ENCODE measurements at regions not wholly inside any gene's neighbourhood (a gene's known extent, or its start where the extent isn't known, plus 50 kb on each side); places are given as distances from the start of the nearest gene placed in this dataset.

DNA sequence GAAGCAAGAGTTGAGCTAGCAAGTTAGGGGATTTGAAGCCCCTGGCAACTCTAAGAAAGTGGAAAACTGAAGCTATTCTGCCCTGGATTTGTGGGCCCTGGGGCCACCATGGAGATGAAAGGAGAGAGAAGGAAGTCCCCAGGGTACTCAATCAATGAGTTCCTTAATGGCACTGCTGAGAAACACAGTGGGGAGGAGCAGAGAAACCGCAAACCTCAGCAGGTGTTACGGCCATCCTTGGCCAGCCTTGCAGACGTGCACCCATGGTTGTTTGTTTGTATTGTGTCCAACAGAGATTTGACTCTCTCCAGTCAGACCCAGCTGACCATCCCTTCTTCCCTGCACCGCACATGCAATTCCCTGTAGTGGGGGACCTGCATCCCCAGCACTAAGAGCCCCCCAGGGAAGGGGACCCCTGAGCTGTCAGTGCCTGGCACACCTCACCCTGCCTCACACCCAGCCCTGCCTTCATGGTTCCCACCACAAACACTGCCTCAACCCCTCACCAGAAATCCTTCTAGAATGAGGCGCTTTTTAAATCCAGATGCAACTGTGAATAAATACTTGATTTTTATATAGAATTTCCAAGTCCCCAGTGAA, 255.3 kb downstream of the SH3BP4 start:
- Histone ChIP-seq H3K27me3 (ENCODE audit: control insufficient read depth, low read length) (no peaks in the 10 kb centered on the region), H4K20me1 (ENCODE audit: control insufficient read depth, insufficient read depth, low read depth, low read length) (no peaks in the 10 kb centered on the region), H3K27ac (ENCODE audit: low read depth, low read length) (no peak overlapping the region), H3K9me3 (ENCODE audit: control insufficient read depth, insufficient read depth, low read length) (no peaks in the 10 kb centered on the region), H3K4me1 (ENCODE audit: control insufficient read depth, low read length) (no peaks in the 10 kb centered on the region), H3K36me3 (ENCODE audit: control insufficient read depth, low read length) (no peaks in the 10 kb centered on the region), H3K4me3 (ENCODE audit: low read length) (no peak overlapping the region), H3K79me2 (ENCODE audit: control insufficient read depth, low read length) (no peaks in the 10 kb centered on the region), H3K9me2 (replicated peaks; ENCODE audit: control insufficient read depth, low read length) (no peaks in the 10 kb centered on the region), H3F3A (ENCODE audit: control insufficient read depth, insufficient read depth) (no peaks in the 10 kb centered on the region), H3K4me2 (ENCODE audit: low read length) (no peak overlapping the region)
- TF ChIP-seq CTCF (IDR thresholded peaks at IDR 0.05; ENCODE audit: low read depth, low read length, poor library complexity, severe bottlenecking) (no peak), EZH2phosphoT487 (IDR thresholded peaks at IDR 0.05; ENCODE audit: borderline replicate concordance, low read length) (no peak)

DNA sequence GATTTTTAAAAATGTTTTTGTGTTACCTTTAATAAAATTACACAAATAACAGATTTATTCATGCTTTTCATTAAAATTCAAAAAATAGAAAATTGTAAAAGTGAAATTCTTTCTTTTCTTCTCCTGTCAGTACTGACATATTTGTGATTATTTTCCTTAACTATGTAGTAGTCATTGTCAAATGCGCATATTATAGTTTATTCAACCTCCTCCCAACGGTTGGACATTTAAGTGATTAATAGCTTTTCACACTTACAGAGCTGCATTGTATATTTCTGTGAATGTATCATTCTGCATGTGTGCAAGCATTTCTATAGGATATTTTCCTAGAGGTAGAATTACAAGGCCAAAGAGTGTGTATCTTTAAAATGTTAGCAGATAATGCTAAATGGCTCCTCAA, 259.2 kb downstream of the SH3BP4 start:
- no peak overlapping the region for H3K27ac ChIP-seq (ENCODE audit: low read depth, low read length)
- H3K4me1 ChIP-seq (ENCODE audit: control insufficient read depth, low read length) = no peaks in the 10 kb centered on the region
- no peaks in the 10 kb centered on the region for H3K27me3 ChIP-seq (ENCODE audit: control insufficient read depth, low read length)
- H3K4me2 ChIP-seq (ENCODE audit: low read length) = no peak overlapping the region
- TF ChIP-seq EZH2phosphoT487 (IDR thresholded peaks at IDR 0.05; ENCODE audit: borderline replicate concordance, low read length) (no peak), CTCF (IDR thresholded peaks at IDR 0.05; ENCODE audit: low read depth, low read length, poor library complexity, severe bottlenecking) (no peak)
- H3K9me3 ChIP-seq (ENCODE audit: control insufficient read depth, insufficient read depth, low read length) = no peaks in the 10 kb centered on the region
- H4K20me1 ChIP-seq (ENCODE audit: control insufficient read depth, insufficient read depth, low read depth, low read length) = no peaks in the 10 kb centered on the region
- no peaks in the 10 kb centered on the region for H3K9me2 ChIP-seq (replicated peaks; ENCODE audit: control insufficient read depth, low read length)
- H3K36me3 ChIP-seq (ENCODE audit: control insufficient read depth, low read length) = no peaks in the 10 kb centered on the region
- H3K79me2 ChIP-seq (ENCODE audit: control insufficient read depth, low read length) = no peaks in the 10 kb centered on the region
- no peaks in the 10 kb centered on the region for H3F3A ChIP-seq (ENCODE audit: control insufficient read depth, insufficient read depth)
- no peak overlapping the region for H3K4me3 ChIP-seq (ENCODE audit: low read length)

DNA sequence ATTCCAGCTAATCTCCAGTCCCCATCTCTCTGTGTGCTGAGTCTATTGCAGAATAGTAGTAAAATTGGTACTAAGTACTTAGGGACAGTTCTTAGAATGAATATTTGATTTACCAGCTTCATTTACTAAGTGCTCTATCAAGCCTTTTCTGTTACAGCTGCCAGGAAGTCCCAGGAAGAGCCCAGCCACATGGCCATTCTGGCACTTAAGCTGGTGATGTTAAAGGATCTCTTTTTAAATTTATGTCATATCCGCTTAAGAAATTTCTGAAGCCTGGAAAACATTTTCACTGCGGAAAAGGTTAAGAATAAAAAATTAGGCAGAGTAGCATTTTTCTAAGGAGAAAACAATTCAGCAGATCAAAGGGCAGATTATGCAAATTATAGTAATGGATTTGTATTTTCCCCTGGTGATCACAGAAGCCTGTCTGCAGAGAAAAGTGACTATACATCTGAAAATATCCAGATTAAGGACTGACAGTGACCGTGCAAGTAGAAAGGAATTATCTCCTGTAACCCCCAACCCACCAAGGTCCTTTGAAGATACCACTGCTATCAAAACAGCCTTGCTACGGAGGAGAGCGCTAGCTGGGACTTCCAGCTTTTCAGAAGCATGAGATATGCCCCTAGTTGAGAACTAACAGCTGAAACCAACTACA, 260.8 kb downstream of the SH3BP4 start:
- Histone ChIP-seq H3K27me3 (ENCODE audit: control insufficient read depth, low read length) (no peaks in the 10 kb centered on the region), H4K20me1 (ENCODE audit: control insufficient read depth, insufficient read depth, low read depth, low read length) (no peaks in the 10 kb centered on the region), H3K79me2 (ENCODE audit: control insufficient read depth, low read length) (no peaks in the 10 kb centered on the region), H3F3A (ENCODE audit: control insufficient read depth, insufficient read depth) (no peaks in the 10 kb centered on the region), H3K27ac (ENCODE audit: low read depth, low read length) (no peak overlapping the region), H3K4me2 (ENCODE audit: low read length) (no peak overlapping the region), H3K9me2 (replicated peaks; ENCODE audit: control insufficient read depth, low read length) (no peaks in the 10 kb centered on the region), H3K9me3 (ENCODE audit: control insufficient read depth, insufficient read depth, low read length) (no peaks in the 10 kb centered on the region), H3K4me1 (ENCODE audit: control insufficient read depth, low read length) (no peaks in the 10 kb centered on the region), H3K36me3 (ENCODE audit: control insufficient read depth, low read length) (no peaks in the 10 kb centered on the region), H3K4me3 (ENCODE audit: low read length) (no peak overlapping the region)
- TF ChIP-seq CTCF (IDR thresholded peaks at IDR 0.05; ENCODE audit: low read depth, low read length, poor library complexity, severe bottlenecking) (no peak), EZH2phosphoT487 (IDR thresholded peaks at IDR 0.05; ENCODE audit: borderline replicate concordance, low read length) (no peak)

Data from DOHH2 (cell line).